ENCODE measurements at regions not wholly inside any gene's neighbourhood (a gene's known extent, or its start where the extent isn't known, plus 50 kb on each side); places are given as distances from the start of the nearest gene placed in this dataset.
"Not testable (repeated sequence)": the region's sequence is repeated elsewhere in the genome, so short reads cannot be mapped to it uniquely, and the experiment has no call there.

- no peak for DNase-seq
Observed at GRCh38 chr5:106658150-106658549, 1012.6 kb downstream of the EFNA5 start.

DNA sequence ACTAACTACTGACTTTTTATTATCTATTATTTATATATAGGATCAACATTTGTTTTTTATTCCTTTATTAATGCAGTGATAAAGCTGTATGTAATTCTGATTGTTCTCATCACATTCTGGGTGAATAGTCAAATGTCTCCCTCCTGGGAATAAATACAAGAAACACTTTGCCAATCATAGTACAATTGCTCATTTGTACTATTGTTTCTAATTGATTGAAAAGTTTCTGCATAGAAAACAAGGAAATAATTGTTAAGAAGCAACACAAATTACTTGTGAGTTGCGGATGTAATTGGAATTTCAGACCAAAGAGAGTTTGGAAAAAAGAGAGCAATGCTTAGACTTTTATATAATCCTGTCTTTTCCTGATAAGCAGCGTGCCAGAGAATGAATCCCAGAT, 1013.9 kb downstream of the EFNA5 start:
- DNase-seq, result no peak

GRCh38 chr5:106649031-106649430, 1021.7 kb downstream of the EFNA5 start:
- no peak for DNase-seq

- DNase-seq, result no peak
Observed at GRCh38 chr5:106648401-106648800, 1022.3 kb downstream of the EFNA5 start.

DNA sequence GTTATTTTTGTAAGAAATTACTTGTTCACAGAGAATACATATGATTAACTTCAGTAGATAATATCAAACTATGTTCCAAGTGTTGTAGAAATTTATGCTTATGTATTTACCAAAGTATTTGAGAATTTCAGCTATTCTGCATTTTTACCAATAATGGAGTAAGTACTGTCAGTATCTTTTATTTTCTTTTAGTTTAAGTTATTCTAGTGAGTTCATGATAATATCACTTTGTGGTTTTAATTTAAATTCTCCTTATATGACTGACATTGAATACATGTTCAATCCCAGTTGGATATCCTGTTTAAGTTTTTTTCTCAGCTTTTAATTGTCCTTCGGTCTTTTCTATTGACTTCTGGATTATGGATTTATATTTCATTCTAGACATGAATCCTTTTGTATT, 1024.6 kb downstream of the EFNA5 start:
- no peak for DNase-seq

GRCh38 chr5:106640511-106640910, 1030.2 kb downstream of the EFNA5 start:
- DNase-seq, result no peak

GRCh38 chr5:106639488-106639887, 1031.2 kb downstream of the EFNA5 start:
- no peak for DNase-seq

GRCh38 chr5:106637275-106637674, 1033.5 kb downstream of the EFNA5 start:
- no peak for DNase-seq

DNA sequence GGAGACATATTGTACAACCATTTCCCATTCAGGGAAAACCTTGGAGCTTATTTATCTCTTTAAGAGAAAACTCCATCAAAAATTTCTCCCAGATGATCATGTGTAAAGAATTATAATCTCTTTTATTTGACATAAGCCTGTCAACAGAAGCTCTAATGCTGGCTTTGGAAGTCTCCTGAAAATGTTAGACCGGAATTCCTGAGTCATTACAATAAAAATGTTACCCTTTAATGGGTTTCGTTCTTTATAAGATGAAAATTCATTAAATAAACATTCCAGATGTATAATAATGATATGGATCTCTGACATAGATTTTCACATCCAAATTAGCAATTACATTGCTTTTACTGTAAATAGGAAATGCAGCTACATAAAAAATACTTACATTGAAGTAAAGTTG, 1036.4 kb downstream of the EFNA5 start:
- DNase-seq, result no peak

DNA sequence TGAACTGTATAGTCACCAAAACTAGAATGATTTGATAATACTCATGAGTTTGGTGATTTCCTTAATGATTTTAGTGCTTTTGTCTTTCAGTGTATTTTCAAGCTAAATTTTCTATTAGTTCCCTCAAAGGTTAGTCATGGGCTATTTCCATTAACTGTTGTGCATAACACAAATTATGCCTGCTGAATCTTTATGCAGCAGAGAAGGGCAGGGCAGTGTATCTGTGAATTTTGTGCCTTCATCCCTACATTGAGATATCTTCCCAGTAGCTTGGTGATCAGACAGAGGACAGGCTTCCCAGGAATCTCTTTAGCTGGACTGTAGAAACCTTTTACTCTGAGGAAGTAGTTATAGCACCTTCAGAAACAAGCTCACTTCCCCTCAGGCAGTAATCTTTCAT, 1036.9 kb downstream of the EFNA5 start:
- DNase-seq, result no peak

DNA sequence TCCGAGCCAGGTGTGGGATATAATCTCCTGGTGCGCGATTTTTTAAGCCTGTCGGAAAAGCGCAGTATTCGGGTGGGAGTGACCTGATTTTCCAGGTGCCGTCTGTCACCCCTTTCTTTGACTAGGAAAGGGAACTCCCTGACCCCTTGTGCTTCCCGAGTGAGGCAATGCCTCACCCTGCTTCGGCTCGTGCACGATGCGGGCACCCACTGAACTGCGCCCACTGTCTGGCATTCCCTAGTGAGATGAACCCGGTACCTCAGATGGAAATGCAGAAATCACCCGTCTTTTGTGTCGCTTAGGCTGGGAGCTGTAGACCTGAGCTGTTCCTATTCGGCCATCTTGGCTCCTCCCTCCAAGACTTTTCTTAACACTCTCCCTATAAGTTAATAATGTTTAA, 1042.3 kb downstream of the EFNA5 start:
- not testable (repeated sequence) for DNase-seq

DNA sequence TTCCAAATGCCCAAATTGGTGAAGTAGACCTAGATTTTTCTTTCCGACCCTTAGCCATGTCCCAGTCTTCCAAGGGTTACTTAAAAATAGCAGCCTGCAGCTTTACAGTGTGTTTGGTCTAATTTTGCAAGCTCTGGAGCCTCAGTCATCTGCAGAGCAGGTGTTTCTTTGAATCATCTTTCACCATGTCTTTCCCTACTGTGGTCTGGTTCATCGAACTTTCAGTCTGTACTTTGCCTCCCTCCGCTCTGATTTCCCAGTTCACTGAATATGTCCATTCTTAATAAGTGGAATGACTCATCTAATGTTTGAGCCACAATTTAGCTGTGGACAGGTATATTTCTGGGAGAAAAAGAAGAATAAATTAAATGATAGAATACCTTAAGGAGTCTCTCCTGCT, 1060.7 kb downstream of the EFNA5 start:
- no peak for DNase-seq

GRCh38 chr5:106601620-106602019, 1069.1 kb downstream of the EFNA5 start:
- DNase-seq, result no peak

GRCh38 chr5:106600803-106601202, 1069.9 kb downstream of the EFNA5 start:
- no peak for DNase-seq

DNA sequence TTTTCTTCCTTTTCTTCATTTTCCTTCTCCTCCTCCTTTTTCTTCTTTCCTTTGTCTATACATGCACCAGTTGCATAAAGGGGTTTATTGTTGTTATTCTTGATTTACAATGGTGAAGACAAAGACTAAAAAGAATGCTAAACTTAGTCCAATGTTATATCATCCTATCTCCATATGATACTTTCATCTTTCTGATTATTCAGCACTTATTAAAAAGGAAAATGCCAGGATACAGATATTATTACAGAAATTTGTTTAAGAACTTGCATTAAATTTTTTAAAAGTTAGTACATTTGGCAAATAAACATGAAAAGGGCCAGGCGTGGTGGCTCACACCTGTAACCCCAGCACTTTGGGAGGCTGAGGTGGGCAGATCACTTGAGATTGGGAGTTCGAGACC, 1074.9 kb downstream of the EFNA5 start:
- no peak for DNase-seq

DNA sequence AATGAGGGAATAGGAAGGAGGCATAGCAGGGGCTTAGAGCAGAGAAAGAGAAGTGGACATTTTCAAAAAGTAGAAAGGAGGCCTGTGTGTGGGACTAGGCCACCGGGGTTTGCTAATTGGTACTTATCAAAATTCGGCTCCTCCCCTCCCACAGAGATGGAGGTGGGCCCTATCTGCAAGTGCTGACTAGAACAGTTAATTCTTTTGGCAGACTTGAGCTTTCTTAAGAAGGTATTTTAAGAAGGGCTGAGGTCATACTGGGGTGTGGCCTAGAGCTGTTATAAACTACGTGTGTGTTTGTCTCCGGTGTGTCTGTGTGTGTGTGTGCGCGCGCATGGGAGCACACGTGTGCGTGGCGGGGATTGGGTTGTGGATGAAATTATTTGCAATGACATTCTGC, 1086.5 kb downstream of the EFNA5 start:
- DNase-seq, result no peak

- no peak for DNase-seq
Observed at GRCh38 chr5:106578736-106579135, 1092.0 kb downstream of the EFNA5 start.

DNA sequence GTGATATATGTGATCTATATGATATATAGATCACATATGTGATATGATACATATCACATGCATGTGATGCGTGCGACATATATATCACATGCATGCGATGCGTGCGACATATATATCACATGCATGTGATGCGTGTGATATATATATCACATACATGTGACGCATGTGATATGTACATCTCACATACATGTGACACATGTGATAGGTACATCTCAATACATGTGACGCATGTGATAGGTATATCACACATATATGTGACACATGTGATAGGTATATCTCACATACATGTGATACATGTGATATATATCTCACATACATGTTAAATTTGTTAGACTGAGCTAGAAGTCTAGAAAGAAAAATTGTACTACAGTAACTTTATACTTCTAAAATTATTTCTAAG, 1095.9 kb downstream of the EFNA5 start:
- no peak for DNase-seq

- DNase-seq, result no peak
Observed at GRCh38 chr5:106566031-106566430, 1104.7 kb downstream of the EFNA5 start.

DNA sequence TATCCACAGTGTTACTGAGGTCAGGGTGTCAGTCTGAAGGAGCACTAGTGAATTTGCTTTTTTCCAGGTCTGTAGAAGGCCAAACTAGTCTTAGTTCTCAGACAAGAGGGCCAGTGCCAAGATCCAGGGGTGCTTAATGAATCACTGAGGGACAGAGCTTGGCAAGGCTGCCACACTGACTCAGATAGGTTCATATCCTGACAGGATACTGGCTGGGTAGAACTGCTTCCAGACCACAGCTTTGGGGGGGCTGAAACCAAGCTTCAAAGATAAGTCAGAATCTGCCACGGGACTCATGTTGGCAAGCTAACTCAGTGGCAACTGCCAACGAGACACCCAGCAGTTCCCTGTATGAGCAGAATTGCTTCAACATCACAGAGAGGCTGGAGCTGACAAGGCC, 1125.4 kb downstream of the EFNA5 start:
- no peak for DNase-seq

DNA sequence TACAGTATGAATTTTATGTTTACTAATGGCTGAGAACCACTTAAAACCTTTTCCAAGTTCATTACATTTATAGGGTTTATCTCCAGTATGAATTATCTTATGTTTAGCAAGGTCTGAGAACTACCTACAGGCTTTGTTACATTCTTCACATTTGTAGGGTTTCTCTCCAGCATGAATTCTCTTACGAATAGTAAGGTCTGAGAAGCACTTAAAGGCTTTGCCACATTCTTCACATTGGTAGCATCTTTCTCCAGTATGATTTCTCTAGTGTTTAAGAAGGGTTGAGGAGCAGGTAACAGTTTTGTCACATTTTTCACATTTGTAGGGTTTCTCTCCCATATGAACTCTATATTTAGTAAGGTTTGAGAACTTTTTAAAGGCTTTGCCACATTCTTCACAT, 1127.4 kb downstream of the EFNA5 start:
- no peak for DNase-seq

DNA sequence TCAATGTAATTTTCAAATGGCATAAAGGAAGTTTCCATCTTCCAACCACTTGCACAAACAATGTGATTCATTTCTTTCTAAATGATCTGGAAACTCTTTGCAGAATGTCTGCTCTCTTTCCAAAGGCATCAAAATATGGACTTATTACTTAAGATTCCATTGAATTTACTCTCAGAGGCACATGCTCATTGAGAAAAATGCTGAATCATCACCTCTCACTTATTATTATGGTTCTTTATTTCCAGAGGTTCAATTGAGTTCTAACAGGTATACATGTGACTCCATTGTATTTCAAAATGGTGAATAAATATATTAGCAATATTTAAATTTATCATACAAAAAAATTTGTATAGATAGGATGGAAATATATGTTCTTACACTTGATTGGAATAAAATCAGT, 1140.6 kb downstream of the EFNA5 start:
- DNase-seq, result no peak

DNA sequence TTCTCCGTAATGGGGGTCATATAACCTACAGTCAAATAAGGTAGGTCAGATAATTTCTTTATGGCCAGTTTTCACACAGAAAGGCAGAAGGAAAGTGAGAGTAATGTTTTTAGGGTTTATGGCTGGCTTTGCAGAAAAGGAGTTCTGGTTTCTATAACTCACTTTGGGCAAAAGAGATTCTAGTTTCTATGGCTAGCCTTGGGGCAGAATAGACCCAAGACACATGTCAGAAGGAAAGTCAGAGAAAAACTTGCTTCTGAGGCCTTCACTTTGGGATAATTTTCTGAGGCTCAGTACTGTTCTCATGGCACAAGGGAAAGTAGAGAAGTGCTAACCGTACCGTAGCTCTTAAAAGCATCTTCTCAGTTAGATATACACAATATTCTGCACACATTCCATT, 1145.3 kb downstream of the EFNA5 start:
- DNase-seq, result no peak

DNA sequence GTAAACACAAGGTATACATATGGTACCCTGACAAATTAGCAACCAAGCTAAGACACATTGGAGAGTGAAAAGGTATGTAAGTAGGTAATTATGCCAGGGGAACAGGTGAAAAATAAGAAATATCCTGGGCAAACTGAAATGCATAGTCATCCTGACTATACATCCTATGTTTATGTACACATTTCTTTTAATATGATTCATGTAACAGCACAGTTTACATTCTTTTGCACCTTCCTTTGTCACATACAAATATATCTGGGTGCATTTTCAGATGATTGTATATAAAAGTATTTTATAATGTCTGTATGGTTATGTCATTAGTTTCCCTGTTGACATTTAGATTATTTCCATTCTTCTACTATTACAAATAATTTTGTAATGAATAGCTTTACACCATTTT, 1146.9 kb downstream of the EFNA5 start:
- no peak for DNase-seq

- DNase-seq, result no peak
Observed at GRCh38 chr5:106522296-106522695, 1148.4 kb downstream of the EFNA5 start.

GRCh38 chr5:106521701-106522100, 1149.0 kb downstream of the EFNA5 start:
- no peak for DNase-seq

All from CD4-positive, alpha-beta T cell treated with Interleukin-6 for 4 hours (primary cell).